Stomach (tissue), 8 donors: ENCODE measurements at regions not wholly inside any gene's neighbourhood (a gene's known extent, or its start where the extent isn't known, plus 50 kb on each side); places are given as distances from the start of the nearest gene placed in this dataset.

ENCODE experiments used
- DNase-seq, 2 donors: peaks; one replicate each; pipeline versions ENCODE4 v3.0.0 to v3.0.0-alpha.2; 2013 to 2019
- H3K27ac ChIP-seq, 5 donors: fragments of 200-600 bp in 4 of 5; sonication (generic) in 4 of 5; one replicate each; pipeline ENCODE4 v1.5.1; 2013 to 2019; ENCODE audit warnings: mild to moderate bottlenecking in 1 of 5, moderate library complexity in 1 of 5
- H3K27me3 ChIP-seq, 3 donors: fragments of 200-600 bp; sonication (generic); one replicate each; pipeline ENCODE4 v1.5.1; 2017 to 2019; ENCODE audit warnings: mixed run types in 1 of 3
- H3K36me3 ChIP-seq, 4 donors: fragments of 200-600 bp; sonication (generic); 1 replicate in 3 of 4; 2 replicates in 1 of 4; pipeline ENCODE4 v1.5.1; 2016 to 2019
- H3K4me1 ChIP-seq, 4 donors: fragments of 200-600 bp; sonication (generic); one replicate each; pipeline ENCODE4 v1.5.1; 2016 to 2019
- H3K4me3 ChIP-seq, 4 donors: fragments of 200-600 bp; sonication (generic) in 3 of 4; one replicate each; pipeline ENCODE4 v1.5.1; 2016 to 2019; ENCODE audit warnings: mild to moderate bottlenecking in 1 of 4
- H3K9me3 ChIP-seq, 4 donors: fragments of 200-600 bp; sonication (generic); one replicate each; pipeline ENCODE4 v1.5.1; 2016 to 2019
- CTCF ChIP-seq, 7 experiments: fragments of 450-650 bp in 4 of 7; fragments of 200-600 bp in 3 of 7; sonication (generic) in 3 of 7; IDR thresholded peaks; one replicate each; pipeline ENCODE4 v1.5.1; 2016 to 2019; ENCODE audit warnings: antibody characterized with exemption in 7 of 7, control low read depth in 2 of 7, mild to moderate bottlenecking in 1 of 7
- EP300 ChIP-seq: sonication (generic); formaldehyde crosslinking; IDR thresholded peaks from one replicate; pipeline ENCODE4 v1.6.1; 2017; ENCODE audit warnings: antibody characterized with exemption
- POLR2A ChIP-seq, 4 donors: fragments of 450-650 bp; IDR thresholded peaks; one replicate each; pipeline ENCODE4 v1.6.1; 2016; ENCODE audit warnings: antibody characterized with exemption in 4 of 4, control low read depth in 2 of 4, mild to moderate bottlenecking in 1 of 4, moderate library complexity in 1 of 4
- POLR2AphosphoS5 ChIP-seq, 3 donors: sonication (generic); formaldehyde crosslinking; IDR thresholded peaks; one replicate each; pipeline ENCODE4 v1.6.1; 2016; ENCODE audit warnings: antibody characterized with exemption in 3 of 3
- WGBS, 5 donors: extraction: QIAGEN DNeasy Blood & Tissue Kit in 3 of 5; methylation state at CpG; one replicate each; pipeline versions ENCODE4 v1.1.5 to v1.1.7; 2013 to 2018; 5-methylcytosine and 5-hydroxymethylcytosine counted together
- intact Hi-C: fragments of 100-400 bp; cut with DNase I; formaldehyde crosslinking; loops from one replicate; pipeline ENCODE4 v1.15.1; 2023; ENCODE audit warnings: low total_unique reads
- donor health status: healthy with polysubstance abuse.
- donor health status: Bipolar disorder and iron deficiency.
- donor health status: healthy.

DNA sequence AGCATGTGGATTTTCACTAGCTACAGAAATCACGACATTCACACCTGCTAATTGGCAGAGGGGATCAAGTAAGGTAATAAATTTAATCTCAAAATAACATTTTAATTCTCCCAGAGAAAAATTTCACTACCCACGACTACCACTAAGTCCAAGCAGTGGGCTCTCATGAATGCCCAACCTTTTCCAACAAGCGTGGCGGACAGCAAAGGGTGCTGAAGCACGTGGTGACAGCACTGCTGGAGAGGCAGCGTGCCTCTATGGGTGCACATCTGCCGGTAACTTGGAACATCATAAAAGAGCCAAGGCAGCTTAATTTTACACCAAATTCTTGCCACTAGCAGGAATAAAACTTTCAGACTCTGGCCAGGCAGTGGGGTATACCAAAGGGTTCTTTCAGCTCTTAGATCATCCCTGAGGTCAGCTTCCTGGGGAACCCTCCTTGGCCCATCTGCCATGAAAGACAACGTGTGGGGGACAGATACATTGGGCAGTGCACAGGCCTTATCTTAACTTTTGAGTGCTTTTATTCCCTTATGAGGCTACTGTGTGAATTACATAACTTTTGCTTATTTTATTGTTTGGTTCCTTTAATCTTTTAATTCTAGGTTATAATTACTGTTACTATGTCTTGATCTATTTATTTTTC, 206.7 kb upstream of the KCTD7 start:
- no peaks in the 10 kb centered on the region for H3K4me1 ChIP-seq
- 87 to 91% (median 88%) methylated on average over 8 of the region's 8 CpGs for WGBS, 5 donors
- intact Hi-C loops = no loop called here
- no peak overlapping the region for H3K27ac ChIP-seq
- H3K27me3 ChIP-seq = no peaks in the 10 kb centered on the region
- TF ChIP-seq EP300 (no peak), POLR2AphosphoS5 (IDR thresholded peaks at IDR 0.05) (no peak), POLR2A (IDR thresholded peaks at IDR 0.05) (no peak), CTCF (IDR thresholded peaks at IDR 0.05) (no peak)
- no peak overlapping the region for H3K4me3 ChIP-seq
- no peaks in the 10 kb centered on the region for H3K9me3 ChIP-seq
- H3K36me3 ChIP-seq = peaks cover 0 to 25% (median 9%) of the 10 kb centered on the region in 4 donors
- DNase-seq = no peak

DNA sequence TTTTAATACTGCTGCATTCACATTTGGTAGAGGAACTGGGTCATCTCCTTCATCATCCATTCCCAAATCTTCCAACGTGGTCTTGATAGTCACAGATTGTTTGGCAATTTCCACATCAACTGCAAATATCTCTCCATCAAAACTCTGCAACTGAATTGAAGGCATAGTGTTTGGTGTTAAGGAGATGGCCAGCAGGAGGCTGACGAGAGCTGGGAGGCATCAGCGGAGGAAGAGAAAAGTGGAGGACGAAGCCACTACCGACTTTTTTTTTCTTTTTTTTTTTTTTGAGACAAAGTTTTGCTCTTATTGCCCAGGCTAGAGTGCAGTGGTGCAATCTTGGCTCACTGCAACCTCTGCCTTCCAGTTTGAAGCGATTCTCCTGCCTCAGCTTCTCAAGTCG, 205.0 kb upstream of the KCTD7 start:
- H3K9me3 ChIP-seq = no peaks in the 10 kb centered on the region
- intact Hi-C loops = no loop called here
- no peaks in the 10 kb centered on the region for H3K27me3 ChIP-seq
- no peak overlapping the region for H3K4me3 ChIP-seq
- WGBS, 5 donors = 77 to 92% (median 91%) methylated on average over 7 of the region's 7 CpGs
- TF ChIP-seq EP300 (no peak), CTCF (IDR thresholded peaks at IDR 0.05) (no peak), POLR2AphosphoS5 (IDR thresholded peaks at IDR 0.05) (no peak), POLR2A (IDR thresholded peaks at IDR 0.05) (no peak)
- no peaks in the 10 kb centered on the region for H3K4me1 ChIP-seq
- H3K27ac ChIP-seq = no peak overlapping the region
- peaks cover 0 to 33% (median 14%) of the 10 kb centered on the region in 4 donors for H3K36me3 ChIP-seq
- DNase-seq = no peak

DNA sequence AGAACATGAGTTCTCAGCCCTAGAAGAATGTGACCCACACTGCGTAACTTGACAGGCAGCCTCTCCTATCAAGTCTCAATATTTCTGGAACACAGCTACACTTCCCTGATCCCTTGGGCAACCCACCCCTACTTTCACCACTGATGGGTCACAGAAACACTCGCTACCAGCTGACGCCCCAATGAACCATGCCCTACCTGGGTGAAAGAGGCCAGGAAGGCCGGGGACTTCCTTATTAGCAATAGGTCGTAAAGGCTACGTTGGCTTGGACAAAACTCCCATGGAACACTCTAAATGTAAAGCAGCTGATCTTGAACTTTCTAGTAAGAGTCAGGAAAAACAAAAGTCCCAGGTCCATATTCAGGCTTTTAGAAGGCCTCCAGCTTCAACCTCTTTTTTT, 202.3 kb upstream of the KCTD7 start:
- no peak for DNase-seq
- Histone ChIP-seq H3K4me1 (no peaks in the 10 kb centered on the region), H3K27me3 (no peaks in the 10 kb centered on the region), H3K4me3 (no peak overlapping the region), H3K9me3 (no peaks in the 10 kb centered on the region), H3K27ac (no peak overlapping the region), H3K36me3 (peaks cover 0 to 46% (median 20%) of the 10 kb centered on the region in 4 donors)
- intact Hi-C loops = no loop called here
- 91 to 98% (median 97%) methylated on average over 6 of the region's 6 CpGs for WGBS, 5 donors
- no peak for TF ChIP-seq POLR2AphosphoS5 (IDR thresholded peaks at IDR 0.05)
- no peak for TF ChIP-seq EP300

GRCh38 chr7:66426996-66427395, 201.7 kb upstream of the KCTD7 start:
- H3K9me3 ChIP-seq = no peaks in the 10 kb centered on the region
- 71 to 85% (median 72%) methylated on average over 5 of the region's 5 CpGs for WGBS, 5 donors
- no peaks in the 10 kb centered on the region for H3K4me1 ChIP-seq
- H3K36me3 ChIP-seq = peaks cover 0 to 46% (median 20%) of the 10 kb centered on the region in 4 donors
- no peaks in the 10 kb centered on the region for H3K27me3 ChIP-seq
- no peak overlapping the region for H3K27ac ChIP-seq
- no peak overlapping the region for H3K4me3 ChIP-seq
- intact Hi-C loops = no loop called here
- TF ChIP-seq POLR2AphosphoS5 (IDR thresholded peaks at IDR 0.05) (no peak), CTCF (IDR thresholded peaks at IDR 0.05) (no peak), EP300 (no peak), POLR2A (IDR thresholded peaks at IDR 0.05) (no peak)
- DNase-seq = no peak

DNA sequence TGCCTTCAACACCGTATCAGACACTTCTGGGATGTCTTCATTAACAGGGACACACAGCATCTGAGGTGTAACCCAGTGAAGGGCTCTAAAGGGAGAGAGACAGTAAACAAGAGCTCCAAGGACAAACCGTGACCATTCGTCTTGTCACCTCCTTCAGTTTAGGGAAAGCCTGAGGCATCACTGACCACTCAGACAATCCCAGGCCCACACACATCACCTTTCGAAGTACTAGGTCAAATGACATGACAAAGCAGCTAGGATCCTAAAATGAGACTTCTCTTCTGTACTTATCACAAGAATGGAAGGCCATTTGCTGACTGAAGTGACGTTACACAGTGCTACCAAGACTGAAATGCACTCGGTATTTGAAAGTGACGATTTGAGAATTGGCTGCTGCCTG, 200.7 kb upstream of the KCTD7 start:
- no peaks in the 10 kb centered on the region for H3K9me3 ChIP-seq
- H3K4me3 ChIP-seq = no peak overlapping the region
- H3K27ac ChIP-seq = no peak overlapping the region
- no peak for TF ChIP-seq CTCF (IDR thresholded peaks at IDR 0.05)
- TF ChIP-seq EP300 = no peak
- no peak for TF ChIP-seq POLR2A (IDR thresholded peaks at IDR 0.05)
- TF ChIP-seq POLR2AphosphoS5 (IDR thresholded peaks at IDR 0.05) = no peak
- H3K4me1 ChIP-seq = no peaks in the 10 kb centered on the region
- H3K27me3 ChIP-seq = no peaks in the 10 kb centered on the region
- DNase-seq = no peak
- 91 to 97% (median 94%) methylated on average over 7 of the region's 7 CpGs for WGBS, 5 donors
- peaks cover 0 to 46% (median 20%) of the 10 kb centered on the region in 4 donors for H3K36me3 ChIP-seq
- intact Hi-C loops = no loop called here
